HAP-1 (cell line): ENCODE measurements at regions not wholly inside any gene's neighbourhood (a gene's known extent, or its start where the extent isn't known, plus 50 kb on each side); places are given as distances from the start of the nearest gene placed in this dataset.

ENCODE experiments used
- DNase-seq, 2 experiments: peaks; one replicate each; pipeline ENCODE4 v3.0.0-alpha.2; 2016 to 2020; ENCODE audit warnings: low spot score in 2 of 2
- H3K27me3 ChIP-seq: fragments of 250-450 bp; sonication (Bioruptor Pico); 2 replicates; pipeline ENCODE4 v1.5.1; 2020; ENCODE audit warnings: low read depth, mild to moderate bottlenecking, moderate library complexity
- H3K36me3 ChIP-seq: fragments of 250-450 bp; sonication (Bioruptor Pico); replicated peaks from 2 replicates; pipeline ENCODE4 v1.5.1; 2020; ENCODE audit warnings: mild to moderate bottlenecking
- H3K4me1 ChIP-seq: fragments of 250-450 bp; sonication (Bioruptor Pico); 2 replicates; pipeline ENCODE4 v1.5.1; 2020; ENCODE audit warnings: mild to moderate bottlenecking
- H3K4me3 ChIP-seq: fragments of 250-450 bp; sonication (Bioruptor Pico); 2 replicates; pipeline ENCODE4 v1.5.1; 2020; ENCODE audit warnings: mild to moderate bottlenecking, moderate library complexity
- H3K9me3 ChIP-seq: fragments of 250-450 bp; sonication (Bioruptor Pico); 2 replicates; pipeline ENCODE4 v1.5.1; 2020; ENCODE audit warnings: mild to moderate bottlenecking, moderate library complexity
- in situ Hi-C: fragments of 300-500 bp; cut with MboI; formaldehyde crosslinking; loops from 3 replicates; pipeline ENCODE4 v1.14.3; 2020; ENCODE audit warnings: low sequenced_read_pairs, inconsistent platforms, mixed read lengths

- Histone ChIP-seq H3K36me3 (no peaks in the 10 kb centered on the region), H3K4me1 (no peaks in the 10 kb centered on the region), H3K4me3 (no peak overlapping the region), H3K27me3 (no peaks in the 10 kb centered on the region), H3K9me3 (no peaks in the 10 kb centered on the region)
- DNase-seq: no peak
- in situ Hi-C loops: no loop called here
Observed at GRCh38 chrX:99654188-99654587, 755.9 kb downstream of the PCDH19 start.

- Histone ChIP-seq H3K9me3 (no peaks in the 10 kb centered on the region), H3K4me1 (no peaks in the 10 kb centered on the region), H3K36me3 (no peaks in the 10 kb centered on the region), H3K4me3 (no peak overlapping the region), H3K27me3 (no peaks in the 10 kb centered on the region)
- in situ Hi-C loops: no loop called here
- no peak for DNase-seq
Observed at GRCh38 chrX:99653352-99653751, 756.7 kb downstream of the PCDH19 start.

- Histone ChIP-seq H3K27me3 (no peaks in the 10 kb centered on the region), H3K4me1 (no peaks in the 10 kb centered on the region), H3K4me3 (no peak overlapping the region), H3K9me3 (no peaks in the 10 kb centered on the region), H3K36me3 (no peaks in the 10 kb centered on the region)
- DNase-seq: no peak
- in situ Hi-C loops: no loop called here
Observed at GRCh38 chrX:99613041-99613440, 797.0 kb downstream of the PCDH19 start.

GRCh38 chrX:99603091-99603814 is 806.8 kb downstream of the PCDH19 start:
- Histone ChIP-seq H3K4me3 (no peak overlapping the region), H3K4me1 (peaks cover 8% of the 10 kb centered on the region; the same call in 1 of the 2 replicates), H3K9me3 (no peaks in the 10 kb centered on the region), H3K36me3 (no peaks in the 10 kb centered on the region), H3K27me3 (no peaks in the 10 kb centered on the region)
- DNase-seq: peak; percentile 9 to 86
- in situ Hi-C loops: no loop called here

- DNase-seq: no peak
- no peaks in the 10 kb centered on the region for H3K27me3 ChIP-seq
- peaks cover 8% of the 10 kb centered on the region; the same call in 1 of the 2 replicates for H3K4me1 ChIP-seq
- H3K4me3 ChIP-seq: no peak overlapping the region
- in situ Hi-C loops: no loop called here
- no peaks in the 10 kb centered on the region for H3K36me3 ChIP-seq
- no peaks in the 10 kb centered on the region for H3K9me3 ChIP-seq
Observed at GRCh38 chrX:99602107-99602506, 808.0 kb downstream of the PCDH19 start.

- H3K27me3 ChIP-seq: no peaks in the 10 kb centered on the region
- no peaks in the 10 kb centered on the region for H3K4me1 ChIP-seq
- H3K36me3 ChIP-seq: no peaks in the 10 kb centered on the region
- DNase-seq: no peak
- H3K4me3 ChIP-seq: no peak overlapping the region
- in situ Hi-C loops: no loop called here
- no peaks in the 10 kb centered on the region for H3K9me3 ChIP-seq
Observed at GRCh38 chrX:99588936-99589335, 821.1 kb downstream of the PCDH19 start.

GRCh38 chrX:99572711-99573110 is 837.4 kb downstream of the PCDH19 start:
- in situ Hi-C loops: no loop called here
- Histone ChIP-seq H3K36me3 (no peaks in the 10 kb centered on the region), H3K9me3 (peaks cover 4% of the 10 kb centered on the region), H3K4me1 (no peaks in the 10 kb centered on the region), H3K27me3 (no peaks in the 10 kb centered on the region), H3K4me3 (no peak overlapping the region)
- DNase-seq: no peak

- H3K4me1 ChIP-seq: 0 out of 2 replicates have a peak, but pooled peaks cover 2% of the 10 kb centered on the region
- in situ Hi-C loops: no loop called here
- H3K27me3 ChIP-seq: no peaks in the 10 kb centered on the region
- no peaks in the 10 kb centered on the region for H3K9me3 ChIP-seq
- no peak overlapping the region for H3K4me3 ChIP-seq
- DNase-seq: no peak
- no peaks in the 10 kb centered on the region for H3K36me3 ChIP-seq
Observed at GRCh38 chrX:99549381-99549780, 860.7 kb downstream of the PCDH19 start.

GRCh38 chrX:99522450-99522849 is 887.6 kb downstream of the PCDH19 start:
- no peak overlapping the region for H3K4me3 ChIP-seq
- DNase-seq: no peak
- in situ Hi-C loops: no loop called here
- H3K9me3 ChIP-seq: no peaks in the 10 kb centered on the region
- H3K36me3 ChIP-seq: no peaks in the 10 kb centered on the region
- no peaks in the 10 kb centered on the region for H3K27me3 ChIP-seq
- no peaks in the 10 kb centered on the region for H3K4me1 ChIP-seq

- in situ Hi-C loops: no loop called here
- DNase-seq: no peak
Observed at GRCh38 chrX:99507768-99508167, 902.3 kb downstream of the PCDH19 start.

GRCh38 chrX:99495453-99495852 is 914.6 kb downstream of the PCDH19 start:
- H3K27me3 ChIP-seq: no peaks in the 10 kb centered on the region
- no peaks in the 10 kb centered on the region for H3K4me1 ChIP-seq
- no peak overlapping the region for H3K4me3 ChIP-seq
- H3K36me3 ChIP-seq: no peaks in the 10 kb centered on the region
- in situ Hi-C loops: no loop called here
- H3K9me3 ChIP-seq: no peaks in the 10 kb centered on the region
- no peak for DNase-seq

More at GRCh38 chrX:99507768-99508167, 902.3 kb downstream of the PCDH19 start:
- no peaks in the 10 kb centered on the region for H3K4me1 ChIP-seq
- no peaks in the 10 kb centered on the region for H3K27me3 ChIP-seq
- no peak overlapping the region for H3K4me3 ChIP-seq
- no peaks in the 10 kb centered on the region for H3K36me3 ChIP-seq
- no peaks in the 10 kb centered on the region for H3K9me3 ChIP-seq

GRCh38 chrX:99494668-99495067 is 915.4 kb downstream of the PCDH19 start:
- in situ Hi-C loops: no loop called here

GRCh38 chrX:99480728-99481127 is 929.3 kb downstream of the PCDH19 start:
- no peaks in the 10 kb centered on the region for H3K27me3 ChIP-seq
- no peaks in the 10 kb centered on the region for H3K9me3 ChIP-seq
- in situ Hi-C loops: no loop called here
- H3K4me3 ChIP-seq: no peak overlapping the region
- no peaks in the 10 kb centered on the region for H3K4me1 ChIP-seq
- DNase-seq: no peak
- H3K36me3 ChIP-seq: no peaks in the 10 kb centered on the region

More at GRCh38 chrX:99494668-99495067, 915.4 kb downstream of the PCDH19 start:
- DNase-seq: no peak
- H3K36me3 ChIP-seq: no peaks in the 10 kb centered on the region
- H3K4me1 ChIP-seq: no peaks in the 10 kb centered on the region
- no peaks in the 10 kb centered on the region for H3K9me3 ChIP-seq
- H3K27me3 ChIP-seq: no peaks in the 10 kb centered on the region
- no peak overlapping the region for H3K4me3 ChIP-seq

GRCh38 chrX:99469439-99469838 is 940.6 kb downstream of the PCDH19 start:
- no peaks in the 10 kb centered on the region for H3K36me3 ChIP-seq
- no peak overlapping the region for H3K4me3 ChIP-seq
- in situ Hi-C loops: no loop called here
- DNase-seq: no peak
- no peaks in the 10 kb centered on the region for H3K9me3 ChIP-seq
- no peaks in the 10 kb centered on the region for H3K4me1 ChIP-seq
- H3K27me3 ChIP-seq: no peaks in the 10 kb centered on the region

- in situ Hi-C loops: no loop called here
- Histone ChIP-seq H3K4me1 (no peaks in the 10 kb centered on the region), H3K9me3 (no peaks in the 10 kb centered on the region), H3K4me3 (no peak overlapping the region), H3K36me3 (no peaks in the 10 kb centered on the region), H3K27me3 (no peaks in the 10 kb centered on the region)
- DNase-seq: no peak
Observed at GRCh38 chrX:99468993-99469392, 941.1 kb downstream of the PCDH19 start.
